ENCODE measurements at regions not wholly inside any gene's neighbourhood (a gene's known extent, or its start where the extent isn't known, plus 50 kb on each side); places are given as distances from the start of the nearest gene placed in this dataset.

DNA sequence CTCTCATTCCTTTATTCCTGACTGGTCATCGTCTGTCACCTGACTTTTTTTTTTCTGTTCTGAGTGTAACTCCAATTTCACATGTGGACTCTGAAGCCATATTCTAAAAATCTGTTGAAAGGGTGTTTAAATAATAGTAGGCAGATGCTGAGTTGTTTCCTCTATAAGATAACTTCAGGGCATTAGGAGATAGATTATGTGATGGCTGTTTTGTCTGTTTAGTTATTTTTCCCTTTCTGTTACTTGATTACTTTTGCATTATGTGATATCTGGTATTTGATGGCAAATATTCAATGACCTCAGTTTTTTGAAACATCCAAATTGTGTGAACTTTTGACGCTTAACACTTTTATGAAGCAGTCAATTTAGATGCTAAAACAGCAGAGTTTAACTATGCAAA lies 486.0 kb downstream of the BCKDHB start:
- FAIRE-seq = no peak
- WGBS (ENCODE audit: insufficient coverage, insufficient replicate concordance, low lambda C conversion rate, missing lambda C conversion rate) = 17% methylated on average over 2 of the region's 2 CpGs
- no peak for ATAC-seq
- intact Hi-C loops (cut with micrococcal nuclease; ENCODE audit: unreplicated experiment) = no loop called here
- no peaks in the 10 kb centered on the region for H3K27me3 ChIP-seq (replicated peaks in 1 of 2; ENCODE audit: control insufficient read depth in 2 of 2, insufficient read depth in 2 of 2, low read length in 1 of 2)
- BruUV-seq (replicated peaks) = no TSS peak
- no peak for TF ChIP-seq NRF1 (conservative IDR thresholded peaks at IDR 0.05; ENCODE audit: low read depth, low read length)
- no peak for TF ChIP-seq ZNF24 (IDR thresholded peaks at IDR 0.05)
- no peak for TF ChIP-seq ATF2 (IDR thresholded peaks at IDR 0.05; ENCODE audit: low read length)
- no peak for TF ChIP-seq HDGF (IDR thresholded peaks at IDR 0.05)
- no peak for TF ChIP-seq MEF2A (IDR thresholded peaks at IDR 0.05; ENCODE audit: insufficient read depth, low read depth, low read length)
- no peak for TF ChIP-seq RBBP5 (conservative IDR thresholded peaks at IDR 0.05)
- no peak for TF ChIP-seq PAX8 (IDR thresholded peaks at IDR 0.05)
- TF ChIP-seq ELK1 (IDR thresholded peaks at IDR 0.05; ENCODE audit: low read depth, low read length) = no peak
- no peak for TF ChIP-seq ATF7 (IDR thresholded peaks at IDR 0.05; ENCODE audit: low read depth)
- no peak for TF ChIP-seq CREM (IDR thresholded peaks at IDR 0.05; ENCODE audit: low read depth)
- no peaks in the 10 kb centered on the region for H3K4me1 ChIP-seq (ENCODE audit: control insufficient read depth, insufficient read depth, low read length)
- no peaks in the 10 kb centered on the region for H3K79me2 ChIP-seq (ENCODE audit: control insufficient read depth, insufficient read depth, low read length)
- H4K20me1 ChIP-seq (ENCODE audit: control insufficient read depth, insufficient read depth) = no peaks in the 10 kb centered on the region
- no peaks in the 10 kb centered on the region for H3K36me3 ChIP-seq (ENCODE audit: control insufficient read depth in 2 of 2, insufficient read depth in 2 of 2, low read length in 1 of 2)
- CTCF ChIA-PET = no interaction called here
- H3K4me3 ChIP-seq = no peak overlapping the region
- no peak overlapping the region for H2AFZ ChIP-seq (ENCODE audit: control insufficient read depth, low read depth, low read length)
- POLR2A ChIA-PET = no interaction called here
- in situ Hi-C loops (cut with MboI) = no loop called here
- DNase-seq (ENCODE audit: low read depth, low spot score) = no peak
- SMC1A ChIA-PET (ENCODE audit: uncharacterized antibody, unreplicated experiment) = no interaction called here
- H3K9me3 ChIP-seq (replicated peaks; ENCODE audit: control insufficient read depth, insufficient read depth, low read length) = no peaks in the 10 kb centered on the region
- no peak overlapping the region for H3K27ac ChIP-seq (ENCODE audit: control insufficient read depth, insufficient read depth)
- H3K4me2 ChIP-seq (ENCODE audit: control insufficient read depth, insufficient read depth) = no peak overlapping the region
- RAD21 ChIA-PET (ENCODE audit: unreplicated experiment) = no interaction called here
- H3K9ac ChIP-seq (ENCODE audit: control insufficient read depth, insufficient read depth, low read length) = no peak overlapping the region
